Esophagus muscularis mucosa (tissue), 4 donors: ENCODE measurements at regions not wholly inside any gene's neighbourhood (a gene's known extent, or its start where the extent isn't known, plus 50 kb on each side); places are given as distances from the start of the nearest gene placed in this dataset.

Experiments used
- DNase-seq: peaks from one replicate; pipeline ENCODE4 v3.0.0-alpha.2; 2017; ENCODE audit errors: extremely low spot score
- H3K27ac ChIP-seq, 4 donors: fragments of 200-600 bp; sonication (generic); replicated peaks in 1 of 4; 1 replicate in 3 of 4; 2 replicates in 1 of 4; pipeline ENCODE4 v1.5.1; 2016 to 2019; ENCODE audit warnings: mild to moderate bottlenecking in 1 of 4
- H3K27me3 ChIP-seq, 4 donors: fragments of 200-600 bp; sonication (generic); one replicate each; pipeline versions ENCODE4 v1.5.1 to v1.6.0; 2016 to 2019
- H3K36me3 ChIP-seq, 4 donors: fragments of 200-600 bp; sonication (generic); one replicate each; pipeline ENCODE4 v1.5.1; 2016 to 2019
- H3K4me1 ChIP-seq, 4 donors: fragments of 200-600 bp; sonication (generic); one replicate each; pipeline ENCODE4 v1.5.1; 2016 to 2019
- H3K4me3 ChIP-seq, 4 donors: fragments of 200-600 bp; sonication (generic); 1 replicate in 2 of 4; 2 replicates in 2 of 4; pipeline ENCODE4 v1.5.1; 2016 to 2019; ENCODE audit warnings: mild to moderate bottlenecking in 4 of 4, moderate library complexity in 1 of 4
- H3K9me3 ChIP-seq, 4 donors: fragments of 200-600 bp; sonication (generic); 1 replicate in 3 of 4; 2 replicates in 1 of 4; pipeline ENCODE4 v1.5.1; 2016 to 2019
- CTCF ChIP-seq, 3 experiments: fragments of 200-600 bp in 2 of 3; fragments of 450-650 bp in 1 of 3; sonication (generic) in 2 of 3; IDR thresholded peaks; one replicate each; pipeline ENCODE4 v1.5.1; 2017 to 2019; ENCODE audit warnings: antibody characterized with exemption in 3 of 3, mild to moderate bottlenecking in 2 of 3, moderate library complexity in 1 of 3
- EP300 ChIP-seq: sonication (generic); formaldehyde crosslinking; IDR thresholded peaks from one replicate; pipeline ENCODE4 v1.6.1; 2017; ENCODE audit warnings: antibody characterized with exemption
- POLR2A ChIP-seq: fragments of 450-650 bp; IDR thresholded peaks from one replicate; pipeline ENCODE4 v1.6.1; 2017; ENCODE audit warnings: antibody characterized with exemption, moderate library complexity, mild to moderate bottlenecking, low read depth
- POLR2AphosphoS5 ChIP-seq, 2 donors: sonication (generic); formaldehyde crosslinking; IDR thresholded peaks; one replicate each; pipeline ENCODE4 v1.6.1; 2017; ENCODE audit warnings: antibody characterized with exemption in 2 of 2
- WGBS: methylation state at CpG from one replicate; pipeline ENCODE4 v1.1.5; 2018; 5-methylcytosine and 5-hydroxymethylcytosine counted together
- intact Hi-C: fragments of 100-400 bp; cut with DNase I; formaldehyde crosslinking; loops from one replicate; pipeline ENCODE4 v1.15.1; 2023

- Histone ChIP-seq H3K9me3 (no peaks in the 10 kb centered on the region), H3K36me3 (no peaks in the 10 kb centered on the region), H3K4me3 (no peak overlapping the region), H3K27ac (no peak overlapping the region), H3K4me1 (peaks cover 0 to 13% (median 8%) of the 10 kb centered on the region in 4 donors), H3K27me3 (peaks cover 0 to 6% (median 0%) of the 10 kb centered on the region in 4 donors)
- intact Hi-C loops: no loop called here
- TF ChIP-seq POLR2AphosphoS5 (IDR thresholded peaks at IDR 0.05) (no peak), CTCF (IDR thresholded peaks at IDR 0.05) (no peak), EP300 (no peak), POLR2A (no peak)
- 55% methylated on average over 3 of the region's 3 CpGs for WGBS
- DNase-seq: no peak
Measured at GRCh38 chr9:75824816-75825568, 65.5 kb upstream of the PCSK5 start.

GRCh38 chr9:75826314-75826713 lies 64.2 kb upstream of the PCSK5 start:
- no peak overlapping the region for H3K27ac ChIP-seq
- no peak for TF ChIP-seq POLR2AphosphoS5 (IDR thresholded peaks at IDR 0.05)
- no peak for TF ChIP-seq CTCF (IDR thresholded peaks at IDR 0.05)
- TF ChIP-seq EP300: no peak
- TF ChIP-seq POLR2A: no peak
- peaks cover 0 to 13% (median 8%) of the 10 kb centered on the region in 4 donors for H3K4me1 ChIP-seq
- intact Hi-C loops: no loop called here
- DNase-seq: no peak
- H3K4me3 ChIP-seq: no peak overlapping the region
- no peaks in the 10 kb centered on the region for H3K9me3 ChIP-seq
- no peaks in the 10 kb centered on the region for H3K36me3 ChIP-seq
- 44% methylated on average over 2 of the region's 2 CpGs for WGBS
- peaks cover 0 to 2% (median 0%) of the 10 kb centered on the region in 4 donors for H3K27me3 ChIP-seq

GRCh38 chr9:75830303-75830702 lies 60.2 kb upstream of the PCSK5 start:
- H3K9me3 ChIP-seq: no peaks in the 10 kb centered on the region
- H3K27me3 ChIP-seq: no peaks in the 10 kb centered on the region
- H3K36me3 ChIP-seq: no peaks in the 10 kb centered on the region
- intact Hi-C loops: no loop called here
- TF ChIP-seq POLR2A: no peak
- no peak for TF ChIP-seq CTCF (IDR thresholded peaks at IDR 0.05)
- no peak for TF ChIP-seq POLR2AphosphoS5 (IDR thresholded peaks at IDR 0.05)
- TF ChIP-seq EP300: no peak
- no peak for DNase-seq
- no peak overlapping the region for H3K4me3 ChIP-seq
- no peak overlapping the region for H3K27ac ChIP-seq
- peaks cover 0 to 8% (median 5%) of the 10 kb centered on the region in 4 donors for H3K4me1 ChIP-seq

GRCh38 chr9:75833778-75834177 lies 56.7 kb upstream of the PCSK5 start:
- Histone ChIP-seq H3K36me3 (no peaks in the 10 kb centered on the region), H3K27ac (no peak overlapping the region), H3K9me3 (no peaks in the 10 kb centered on the region), H3K4me1 (peaks cover 0 to 4% (median 2%) of the 10 kb centered on the region in 4 donors), H3K27me3 (no peaks in the 10 kb centered on the region), H3K4me3 (no peak overlapping the region)
- no peak for DNase-seq
- intact Hi-C loops: no loop called here
- TF ChIP-seq POLR2AphosphoS5 (IDR thresholded peaks at IDR 0.05) (no peak), POLR2A (no peak), EP300 (no peak), CTCF (IDR thresholded peaks at IDR 0.05) (no peak)

- Histone ChIP-seq H3K4me3 (no peak overlapping the region), H3K27ac (no peak overlapping the region), H3K36me3 (no peaks in the 10 kb centered on the region), H3K27me3 (no peaks in the 10 kb centered on the region), H3K9me3 (no peaks in the 10 kb centered on the region), H3K4me1 (peaks cover 0 to 4% (median 2%) of the 10 kb centered on the region in 4 donors)
- no peak for TF ChIP-seq EP300
- TF ChIP-seq POLR2A: no peak
- no peak for TF ChIP-seq CTCF (IDR thresholded peaks at IDR 0.05)
- TF ChIP-seq POLR2AphosphoS5 (IDR thresholded peaks at IDR 0.05): no peak
- WGBS: 89% methylated on average over 2 of the region's 2 CpGs
- no peak for DNase-seq
- intact Hi-C loops: no loop called here
Measured at GRCh38 chr9:75834878-75835277, 55.6 kb upstream of the PCSK5 start.
